Fibroblast of lung (primary cell): ENCODE measurements at regions not wholly inside any gene's neighbourhood (a gene's known extent, or its start where the extent isn't known, plus 50 kb on each side); places are given as distances from the start of the nearest gene placed in this dataset.

Experiments used
- EZH2 ChIP-seq: IDR thresholded peaks from 2 replicates; pipeline ENCODE4 v1.5.1; 2012; ENCODE audit warnings: low read length, control low read depth, mild to moderate bottlenecking; ENCODE audit errors: missing control alignments
- TF ChIP-seq, protein P1 (sequence below), 2 donors: IDR thresholded peaks in 1 of 2; conservative IDR thresholded peaks in 1 of 2; 1 replicate in 1 of 2; 2 replicates in 1 of 2; pipeline ENCODE4 v1.5.1; 2011 to 2012; ENCODE audit warnings: low read length in 2 of 2, control low read depth in 1 of 2, inconsistent platforms in 1 of 2, low read depth in 1 of 2, mild to moderate bottlenecking in 1 of 2

DNA sequence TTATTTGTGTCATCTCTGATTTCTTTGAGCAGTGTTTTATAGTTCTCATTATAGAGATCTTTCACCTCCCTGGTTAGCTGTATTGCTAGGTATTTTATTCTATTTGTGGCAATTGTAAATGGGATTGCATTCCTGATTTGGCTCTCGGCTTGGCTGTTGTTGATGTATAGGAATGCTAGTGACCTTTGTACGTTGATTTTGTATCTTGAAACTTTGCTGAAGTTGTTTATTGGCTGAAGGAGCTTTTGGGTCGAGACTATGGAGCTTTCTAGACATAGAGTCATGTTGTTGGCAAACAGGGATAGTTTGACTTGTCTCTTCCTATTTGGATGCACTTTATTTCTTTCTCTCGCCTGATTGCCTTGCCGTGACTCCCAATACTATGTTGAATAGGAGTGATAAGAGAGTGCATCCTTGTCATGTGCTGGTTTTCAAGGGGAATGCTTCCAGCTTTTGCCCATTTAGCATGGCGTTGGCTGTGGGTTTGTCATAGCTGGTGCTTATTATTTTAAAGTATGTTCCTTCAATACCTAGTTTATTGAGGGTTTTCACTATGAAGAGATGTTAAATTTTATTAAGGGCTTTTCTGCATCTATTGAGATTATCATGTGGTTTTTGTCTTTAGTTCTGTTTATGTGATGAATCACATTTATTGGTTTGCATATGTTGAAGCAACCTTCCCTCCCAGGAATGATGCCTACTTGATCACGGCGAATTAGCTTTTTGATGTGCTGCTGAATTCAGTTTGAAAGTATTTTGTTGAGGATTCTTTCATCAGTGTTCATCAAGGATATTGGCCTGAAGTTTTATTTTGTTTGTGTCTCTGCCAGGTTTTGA, 72.7 kb upstream of the BOD1L1 start:
- TF ChIP-seq, protein P1, sequence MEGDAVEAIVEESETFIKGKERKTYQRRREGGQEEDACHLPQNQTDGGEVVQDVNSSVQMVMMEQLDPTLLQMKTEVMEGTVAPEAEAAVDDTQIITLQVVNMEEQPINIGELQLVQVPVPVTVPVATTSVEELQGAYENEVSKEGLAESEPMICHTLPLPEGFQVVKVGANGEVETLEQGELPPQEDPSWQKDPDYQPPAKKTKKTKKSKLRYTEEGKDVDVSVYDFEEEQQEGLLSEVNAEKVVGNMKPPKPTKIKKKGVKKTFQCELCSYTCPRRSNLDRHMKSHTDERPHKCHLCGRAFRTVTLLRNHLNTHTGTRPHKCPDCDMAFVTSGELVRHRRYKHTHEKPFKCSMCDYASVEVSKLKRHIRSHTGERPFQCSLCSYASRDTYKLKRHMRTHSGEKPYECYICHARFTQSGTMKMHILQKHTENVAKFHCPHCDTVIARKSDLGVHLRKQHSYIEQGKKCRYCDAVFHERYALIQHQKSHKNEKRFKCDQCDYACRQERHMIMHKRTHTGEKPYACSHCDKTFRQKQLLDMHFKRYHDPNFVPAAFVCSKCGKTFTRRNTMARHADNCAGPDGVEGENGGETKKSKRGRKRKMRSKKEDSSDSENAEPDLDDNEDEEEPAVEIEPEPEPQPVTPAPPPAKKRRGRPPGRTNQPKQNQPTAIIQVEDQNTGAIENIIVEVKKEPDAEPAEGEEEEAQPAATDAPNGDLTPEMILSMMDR (conservative IDR thresholded peaks at IDR 0.05 in 1 of 2, IDR thresholded peaks at IDR 0.05 in 1 of 2; ENCODE audit: low read depth in 1 of 2, low read length in 2 of 2), result no peak
- TF ChIP-seq EZH2, result no peak
